GM12873 (cell line): ENCODE measurements at regions not wholly inside any gene's neighbourhood (a gene's known extent, or its start where the extent isn't known, plus 50 kb on each side); places are given as distances from the start of the nearest gene placed in this dataset.

Source experiments
- TF ChIP-seq, protein P1 (sequence below): IDR thresholded peaks from 2 replicates; pipeline ENCODE4 v1.5.1; 2012; ENCODE audit warnings: low read depth, mild to moderate bottlenecking, moderate library complexity, low read length, control low read depth; ENCODE audit not compliant: insufficient read depth; ENCODE audit errors: missing control alignments

DNA sequence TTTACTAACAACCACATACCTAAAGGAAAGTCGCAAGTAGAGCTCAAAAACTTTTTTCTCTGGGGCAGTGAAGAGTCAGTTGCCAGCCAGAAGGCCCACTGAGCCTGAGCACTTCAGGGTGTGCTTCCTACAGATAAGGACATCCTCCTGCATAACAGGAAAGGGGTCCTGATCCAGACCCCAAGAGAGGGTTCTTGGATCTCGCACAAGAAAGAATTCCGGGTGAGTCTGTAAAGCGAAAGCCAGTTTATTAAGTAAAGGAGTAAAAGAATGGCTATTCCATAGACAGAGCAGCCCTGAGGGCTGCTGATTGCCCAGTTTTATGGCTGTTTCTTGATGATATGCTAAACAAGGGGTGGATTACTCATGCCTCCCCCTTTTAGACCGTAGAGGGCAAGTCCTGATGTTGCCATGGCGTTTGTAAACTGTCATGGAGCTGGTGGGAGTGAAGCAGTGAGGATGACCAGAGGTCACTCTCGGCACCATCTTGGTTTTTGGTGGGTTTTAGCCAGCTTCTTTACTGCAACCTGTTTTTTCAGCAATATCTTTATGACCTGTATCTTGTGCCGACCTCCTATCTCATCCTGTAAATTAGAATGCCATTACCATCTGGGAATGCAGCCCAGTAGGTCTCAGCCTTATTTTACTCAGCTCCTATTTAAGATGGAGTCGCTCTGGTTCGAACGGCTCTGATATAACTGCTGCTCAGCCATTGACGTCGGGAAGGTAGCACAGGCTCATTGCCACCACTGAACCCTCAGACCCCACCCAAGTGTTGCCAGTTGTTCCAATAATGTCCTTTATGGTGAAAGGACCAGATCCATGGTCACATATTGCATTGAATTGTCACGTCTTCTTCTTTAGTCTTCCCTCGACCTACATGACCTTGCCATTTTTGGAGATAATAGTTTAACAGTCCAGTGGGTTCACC lies 96.6 kb upstream of the ERRFI1 start:
- TF ChIP-seq, protein P1, sequence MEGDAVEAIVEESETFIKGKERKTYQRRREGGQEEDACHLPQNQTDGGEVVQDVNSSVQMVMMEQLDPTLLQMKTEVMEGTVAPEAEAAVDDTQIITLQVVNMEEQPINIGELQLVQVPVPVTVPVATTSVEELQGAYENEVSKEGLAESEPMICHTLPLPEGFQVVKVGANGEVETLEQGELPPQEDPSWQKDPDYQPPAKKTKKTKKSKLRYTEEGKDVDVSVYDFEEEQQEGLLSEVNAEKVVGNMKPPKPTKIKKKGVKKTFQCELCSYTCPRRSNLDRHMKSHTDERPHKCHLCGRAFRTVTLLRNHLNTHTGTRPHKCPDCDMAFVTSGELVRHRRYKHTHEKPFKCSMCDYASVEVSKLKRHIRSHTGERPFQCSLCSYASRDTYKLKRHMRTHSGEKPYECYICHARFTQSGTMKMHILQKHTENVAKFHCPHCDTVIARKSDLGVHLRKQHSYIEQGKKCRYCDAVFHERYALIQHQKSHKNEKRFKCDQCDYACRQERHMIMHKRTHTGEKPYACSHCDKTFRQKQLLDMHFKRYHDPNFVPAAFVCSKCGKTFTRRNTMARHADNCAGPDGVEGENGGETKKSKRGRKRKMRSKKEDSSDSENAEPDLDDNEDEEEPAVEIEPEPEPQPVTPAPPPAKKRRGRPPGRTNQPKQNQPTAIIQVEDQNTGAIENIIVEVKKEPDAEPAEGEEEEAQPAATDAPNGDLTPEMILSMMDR, result no peak

DNA sequence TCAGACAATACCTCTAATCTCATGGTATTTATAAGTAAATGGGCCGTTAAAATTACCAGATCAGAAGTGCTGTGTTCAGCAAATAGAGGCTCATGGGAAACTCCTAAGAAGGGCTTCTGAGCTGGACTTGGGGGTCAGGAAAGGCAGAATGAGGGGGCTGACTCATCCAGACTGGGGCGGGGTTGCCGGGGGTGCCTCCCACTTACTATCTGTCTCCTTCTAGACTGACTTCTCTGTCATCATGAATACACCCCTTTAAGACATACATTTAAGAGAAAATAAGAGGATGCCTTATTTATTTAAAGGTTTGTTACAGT lies 96.0 kb upstream of the ERRFI1 start:
- TF ChIP-seq, protein P1, result no peak

DNA sequence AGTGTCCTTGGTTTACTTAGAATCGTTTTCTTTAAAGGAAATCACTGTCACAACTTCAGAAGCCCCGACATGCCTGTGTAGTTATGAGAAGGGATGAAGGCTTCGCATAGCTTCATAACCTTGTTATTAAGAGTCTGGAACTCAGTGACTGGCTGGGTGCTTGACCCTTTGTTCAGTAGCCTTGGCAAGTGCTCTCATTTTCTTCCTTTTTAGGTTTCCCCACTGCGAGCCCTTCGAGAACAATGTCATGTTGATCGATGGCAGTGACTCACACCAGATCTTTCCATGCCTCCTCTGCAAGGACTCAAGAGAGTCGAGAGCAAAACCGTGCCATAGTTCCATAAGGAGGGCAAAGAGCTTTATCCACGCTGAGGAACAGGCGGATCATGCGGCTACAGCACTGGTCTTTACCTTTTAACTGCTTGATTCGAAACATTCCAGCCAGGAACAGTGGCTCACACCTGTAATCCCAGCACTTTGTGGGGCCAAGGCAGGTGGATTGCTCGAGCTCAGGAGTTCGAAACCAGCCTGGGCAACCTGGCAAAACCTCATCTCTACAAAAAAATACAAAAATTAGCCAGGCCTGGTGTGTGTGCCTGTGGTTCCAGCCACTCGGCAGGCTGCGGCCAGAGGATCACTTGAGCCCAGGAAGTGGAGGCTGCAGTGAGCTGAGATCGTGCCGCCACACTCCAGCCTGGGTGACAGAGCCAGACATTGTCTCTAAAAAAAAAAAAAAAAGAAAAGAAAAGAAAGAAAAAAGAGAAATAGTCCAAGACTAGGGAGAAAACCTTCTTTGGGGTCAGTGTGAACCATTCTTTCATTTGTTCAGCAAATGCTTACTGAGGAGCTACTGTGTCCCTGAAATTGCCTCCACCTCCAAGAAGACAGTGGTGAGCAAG lies 95.4 kb upstream of the ERRFI1 start:
- TF ChIP-seq, protein P1, result no peak

DNA sequence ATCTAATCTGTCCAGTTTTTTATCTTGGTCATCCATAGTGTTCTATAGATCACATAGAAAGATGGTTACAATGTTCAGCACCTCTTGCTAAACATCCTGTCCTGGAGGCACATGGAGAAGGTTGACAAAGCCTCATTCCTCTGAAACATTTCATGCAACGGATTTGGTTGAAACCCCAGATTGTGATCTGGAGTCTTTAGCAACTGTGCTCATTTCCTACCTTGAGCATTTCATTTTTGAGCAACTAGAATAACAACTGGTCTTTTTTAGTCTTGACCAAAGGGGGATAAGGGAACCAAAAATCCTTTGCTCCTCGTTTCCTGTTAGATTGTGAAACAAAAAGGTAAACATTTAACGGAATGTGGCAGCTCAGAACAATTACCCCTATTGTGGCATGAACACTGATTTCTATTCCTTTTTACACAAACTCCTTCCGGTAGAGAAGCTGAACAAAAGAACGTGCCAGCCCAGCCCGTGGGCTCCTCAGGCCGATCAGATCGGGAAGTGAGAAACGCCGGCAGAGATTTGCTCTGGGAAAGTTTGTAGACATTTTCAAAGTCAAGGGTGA lies 94.7 kb upstream of the ERRFI1 start:
- TF ChIP-seq, protein P1, result no peak

DNA sequence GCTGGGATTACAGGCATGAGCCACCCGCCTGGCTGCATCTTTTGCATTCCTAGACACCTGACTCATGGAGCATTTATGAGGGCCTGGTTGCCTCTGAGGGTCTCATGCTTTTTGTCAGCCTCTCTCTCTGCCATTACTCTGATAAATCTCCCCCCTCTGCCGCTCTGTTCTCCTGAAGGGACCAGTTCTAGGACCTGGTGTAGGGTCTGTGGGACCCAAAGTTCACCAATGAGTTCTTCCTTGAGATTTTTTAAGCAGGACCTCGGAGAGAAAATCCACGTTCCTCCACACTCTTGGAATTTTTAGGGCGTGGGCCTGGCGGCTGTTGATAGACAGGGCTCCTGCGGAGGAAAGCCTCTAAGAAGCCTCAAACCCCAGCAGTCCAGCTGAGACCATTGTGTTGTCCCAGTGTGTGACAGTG lies 91.9 kb upstream of the ERRFI1 start:
- TF ChIP-seq, protein P1, result no peak

DNA sequence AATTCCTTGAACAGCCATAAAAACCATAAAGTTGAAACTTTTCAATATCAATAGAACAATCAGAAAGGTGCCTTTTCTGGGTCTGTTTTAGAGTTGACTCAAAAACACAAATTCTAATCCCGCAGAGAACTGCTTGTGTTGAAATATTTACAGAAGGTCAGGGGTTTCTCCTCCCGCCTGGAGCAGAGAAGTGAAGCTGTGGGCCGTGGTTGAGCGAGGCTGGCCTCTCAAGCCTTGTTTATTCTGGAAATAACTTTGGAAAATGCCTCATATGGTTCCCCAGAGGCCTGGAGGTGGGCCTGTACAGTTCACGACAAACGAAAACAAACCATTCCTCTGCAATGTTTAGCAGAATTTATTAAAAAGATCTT lies 90.8 kb upstream of the ERRFI1 start:
- TF ChIP-seq, protein P1, result no peak

DNA sequence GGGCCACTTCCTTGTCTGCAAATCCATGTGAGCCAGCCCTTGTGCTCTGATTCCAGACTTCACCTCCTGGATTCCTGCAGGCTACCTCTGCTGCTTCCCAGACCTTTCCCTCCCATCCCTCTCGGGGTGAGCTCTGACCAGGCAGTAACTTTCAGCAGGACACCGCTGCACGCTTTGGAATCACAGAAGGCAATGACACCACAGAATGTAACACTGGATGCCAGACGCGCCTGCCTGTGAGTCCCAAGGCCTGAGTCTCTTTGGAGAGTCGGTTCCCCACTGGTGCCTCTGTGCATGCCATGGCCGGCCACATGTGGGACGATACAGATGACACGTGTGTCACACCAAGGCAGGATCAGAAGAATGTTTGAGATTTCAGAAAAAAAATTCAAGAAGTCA lies 89.7 kb upstream of the ERRFI1 start:
- TF ChIP-seq, protein P1, result no peak
